Colonic mucosa (tissue), 4 donors: ENCODE measurements at regions not wholly inside any gene's neighbourhood (a gene's known extent, or its start where the extent isn't known, plus 50 kb on each side); places are given as distances from the start of the nearest gene placed in this dataset.

Experiments
- DNase-seq: peaks from one replicate; pipeline ENCODE4 v3.0.0-alpha.2; 2020
- H3K27ac ChIP-seq: fragments of 200-600 bp; one replicate; pipeline ENCODE4 v1.8.0; 2021
- H3K27me3 ChIP-seq: fragments of 200-600 bp; one replicate; pipeline ENCODE4 v1.8.0; 2021
- H3K36me3 ChIP-seq: fragments of 200-600 bp; one replicate; pipeline ENCODE4 v1.8.0; 2021
- H3K4me1 ChIP-seq: fragments of 200-600 bp; one replicate; pipeline ENCODE4 v1.8.0; 2021; ENCODE audit warnings: mild to moderate bottlenecking
- H3K4me3 ChIP-seq: fragments of 200-600 bp; one replicate; pipeline ENCODE4 v1.8.0; 2021
- H3K9ac ChIP-seq, 2 donors: one replicate each; pipeline ENCODE4 v1.7.0; 2013; ENCODE audit warnings: control low read depth in 2 of 2, low read depth in 2 of 2, low read length in 2 of 2
- H3K9me3 ChIP-seq: fragments of 200-600 bp; one replicate; pipeline ENCODE4 v1.8.0; 2021
- CTCF ChIP-seq: fragments of 200-600 bp; IDR thresholded peaks from one replicate; pipeline ENCODE4 v1.8.0; 2022; ENCODE audit warnings: antibody characterized with exemption, mild to moderate bottlenecking
- intact Hi-C: fragments of 100-400 bp; cut with DNase I; formaldehyde crosslinking; loops from one replicate; pipeline ENCODE4 v1.14.1; 2022
- donor health status: healthy.
- donor health status: DM: no; HTN: no; CAD: no.
- donor health status: DM: no; HTN: no; CAD: no.

GRCh38 chrX:104310657-104311254 lies 56.0 kb upstream of the ESX1 start:
- no peaks in the 10 kb centered on the region for H3K9me3 ChIP-seq
- no peak overlapping the region for H3K4me3 ChIP-seq
- intact Hi-C loops, result no loop called here
- H3K4me1 ChIP-seq, result no peaks in the 10 kb centered on the region
- no peak overlapping the region for H3K27ac ChIP-seq
- TF ChIP-seq CTCF, result no peak
- H3K9ac ChIP-seq, result no peak overlapping the region
- DNase-seq, result no peak
- no peaks in the 10 kb centered on the region for H3K36me3 ChIP-seq
- peaks cover 3% of the 10 kb centered on the region for H3K27me3 ChIP-seq

DNA sequence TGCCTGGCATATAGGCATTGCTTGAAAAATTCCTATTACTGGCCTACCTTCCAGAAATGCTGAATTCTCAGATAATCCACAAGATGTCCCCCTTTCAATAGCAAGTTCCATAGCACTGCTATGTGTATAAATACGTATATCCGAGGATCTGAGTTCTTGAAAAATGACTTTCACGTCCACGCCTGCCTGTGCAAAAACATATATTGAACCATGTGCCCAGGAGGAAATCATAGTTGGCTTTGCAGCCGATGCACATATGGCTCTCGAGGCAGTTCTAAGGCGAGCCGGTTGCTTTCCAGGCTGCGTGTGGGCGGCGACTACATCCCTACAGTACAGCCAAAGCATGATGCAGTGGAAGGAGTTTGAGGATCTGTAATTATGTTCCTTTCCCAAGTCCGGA lies 55.4 kb upstream of the ESX1 start:
- DNase-seq, result no peak
- Histone ChIP-seq H3K27me3 (peaks cover 3% of the 10 kb centered on the region), H3K4me1 (no peaks in the 10 kb centered on the region), H3K27ac (no peak overlapping the region), H3K4me3 (no peak overlapping the region), H3K9ac (no peak overlapping the region), H3K9me3 (no peaks in the 10 kb centered on the region), H3K36me3 (no peaks in the 10 kb centered on the region)
- intact Hi-C loops, result no loop called here
- no peak for TF ChIP-seq CTCF

- H3K9ac ChIP-seq, result no peak overlapping the region
- peaks cover 3% of the 10 kb centered on the region for H3K27me3 ChIP-seq
- H3K9me3 ChIP-seq, result no peaks in the 10 kb centered on the region
- H3K27ac ChIP-seq, result no peak overlapping the region
- H3K4me1 ChIP-seq, result no peaks in the 10 kb centered on the region
- H3K4me3 ChIP-seq, result no peak overlapping the region
- intact Hi-C loops, result no loop called here
- DNase-seq, result no peak
- H3K36me3 ChIP-seq, result no peaks in the 10 kb centered on the region
- no peak for TF ChIP-seq CTCF
Measured at GRCh38 chrX:104309169-104309568, 54.4 kb upstream of the ESX1 start.

GRCh38 chrX:104307341-104307740 lies 52.6 kb upstream of the ESX1 start:
- intact Hi-C loops, result no loop called here
- no peaks in the 10 kb centered on the region for H3K9me3 ChIP-seq
- H3K36me3 ChIP-seq, result no peaks in the 10 kb centered on the region
- DNase-seq, result no peak
- H3K4me1 ChIP-seq, result no peaks in the 10 kb centered on the region
- H3K4me3 ChIP-seq, result no peak overlapping the region
- peaks cover 3% of the 10 kb centered on the region for H3K27me3 ChIP-seq
- no peak overlapping the region for H3K27ac ChIP-seq
- no peak overlapping the region for H3K9ac ChIP-seq
- TF ChIP-seq CTCF, result no peak

DNA sequence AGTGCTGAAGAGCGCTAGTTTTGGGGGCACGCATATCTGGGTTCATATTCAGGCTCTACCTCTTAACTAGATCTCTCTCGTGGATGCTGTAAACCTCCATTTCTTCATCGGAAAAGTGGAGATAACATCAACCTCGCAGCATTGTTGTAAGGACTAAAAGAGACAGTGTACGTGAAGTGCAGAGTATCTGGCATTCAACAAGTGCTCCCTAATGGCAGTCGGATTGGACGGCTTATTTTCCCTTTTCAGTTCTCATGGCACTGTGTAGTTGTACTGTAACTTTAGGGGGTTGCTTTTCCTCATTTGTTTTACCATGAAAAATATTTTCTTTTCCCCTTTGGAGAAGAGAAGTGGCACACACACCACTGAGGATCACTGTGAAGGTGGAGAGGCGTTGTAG lies 51.4 kb upstream of the ESX1 start:
- Histone ChIP-seq H3K9ac (no peak overlapping the region), H3K9me3 (no peaks in the 10 kb centered on the region), H3K36me3 (no peaks in the 10 kb centered on the region), H3K27ac (no peak overlapping the region), H3K27me3 (peaks cover 3% of the 10 kb centered on the region), H3K4me3 (no peak overlapping the region), H3K4me1 (no peaks in the 10 kb centered on the region)
- intact Hi-C loops, result no loop called here
- TF ChIP-seq CTCF, result no peak
- no peak for DNase-seq
